Fibroblast of villous mesenchyme (primary cell): ENCODE measurements at regions not wholly inside any gene's neighbourhood (a gene's known extent, or its start where the extent isn't known, plus 50 kb on each side); places are given as distances from the start of the nearest gene placed in this dataset.
A peak's percentile ranks its signal among the peaks of the same experiment; 100 is the strongest.

Experiments used
- DNase-seq: peaks from one replicate; pipeline ENCODE4 v3.0.0-alpha.2; 2010; ENCODE audit warnings: low read depth
- H3K4me3 ChIP-seq: 2 replicates; pipeline ENCODE4 v1.5.1; 2011; ENCODE audit warnings: low read depth, mild to moderate bottlenecking, low read length
- CTCF ChIP-seq: IDR thresholded peaks from 2 replicates; pipeline ENCODE4 v1.5.1; 2012; ENCODE audit warnings: low read depth, mild to moderate bottlenecking, low read length; ENCODE audit not compliant: insufficient read depth

- no peak for TF ChIP-seq CTCF
- H3K4me3 ChIP-seq, result no peak overlapping the region
- no peak for DNase-seq
Observed at GRCh38 chr4:138555108-138555507, 313.0 kb upstream of the SLC7A11 start.

- H3K4me3 ChIP-seq, result no peak overlapping the region
- no peak for DNase-seq
- TF ChIP-seq CTCF, result no peak
Observed at GRCh38 chr4:138553001-138553845, 311.1 kb upstream of the SLC7A11 start.

GRCh38 chr4:138542191-138542776 is 300.1 kb upstream of the SLC7A11 start:
- TF ChIP-seq CTCF, result no peak

GRCh38 chr4:138540056-138540800 is 298.1 kb upstream of the SLC7A11 start:
- DNase-seq, result peak; percentile 4
- no peak overlapping the region for H3K4me3 ChIP-seq
- no peak for TF ChIP-seq CTCF

More at GRCh38 chr4:138542191-138542776, 300.1 kb upstream of the SLC7A11 start:
- no peak for DNase-seq
- no peak overlapping the region for H3K4me3 ChIP-seq

GRCh38 chr4:138538743-138539142 is 296.6 kb upstream of the SLC7A11 start:
- TF ChIP-seq CTCF, result no peak
- no peak for DNase-seq
- no peak overlapping the region for H3K4me3 ChIP-seq

- no peak for TF ChIP-seq CTCF
- peak; percentile 52 for DNase-seq
Observed at GRCh38 chr4:138537731-138538490, 295.8 kb upstream of the SLC7A11 start.

More at GRCh38 chr4:138537731-138538490, 295.8 kb upstream of the SLC7A11 start:
- no peak overlapping the region for H3K4me3 ChIP-seq
